ENCODE measurements at regions not wholly inside any gene's neighbourhood (a gene's known extent, or its start where the extent isn't known, plus 50 kb on each side); places are given as distances from the start of the nearest gene placed in this dataset.

DNA sequence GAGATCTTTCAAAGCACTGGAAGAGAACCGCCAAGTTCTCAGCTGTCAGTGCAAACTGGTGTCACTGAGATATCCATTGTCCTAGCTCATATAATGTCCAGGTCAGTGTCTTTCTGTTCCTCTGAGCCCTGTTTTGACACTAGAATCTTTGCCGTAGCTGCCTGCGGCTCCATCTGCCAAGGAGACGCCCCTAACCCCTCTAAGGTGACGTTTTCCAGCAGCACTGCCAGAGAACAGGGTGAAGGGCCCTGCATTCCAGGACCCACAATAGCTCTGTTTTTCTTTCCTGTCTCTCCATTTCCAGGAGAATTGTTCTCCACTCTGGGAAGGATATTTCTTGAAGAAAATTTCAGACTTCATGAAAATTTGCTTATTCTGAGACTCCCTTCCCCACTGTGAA, 181.7 kb upstream of the SLC39A10 start:
- Histone ChIP-seq H3K9me1 (replicated peaks; ENCODE audit: control insufficient read depth, extremely low read depth, insufficient read depth, low read length) (no peaks in the 10 kb centered on the region), H3K4me2 (ENCODE audit: insufficient read depth, low read length) (no peak overlapping the region), H3K27me3 (ENCODE audit: control insufficient read depth in 2 of 2, insufficient read depth in 2 of 2, low read length in 2 of 2) (no peaks in the 10 kb centered on the region), H3K79me2 (ENCODE audit: control insufficient read depth, insufficient read depth, low read length) (no peaks in the 10 kb centered on the region), H2AFZ (ENCODE audit: low read depth, low read length) (no peak overlapping the region), H4K20me1 (replicated peaks; ENCODE audit: control insufficient read depth, extremely low read depth, insufficient read depth, low read length) (no peaks in the 10 kb centered on the region), H3K36me3 (ENCODE audit: control insufficient read depth in 2 of 2, extremely low read depth in 1 of 2, insufficient read depth in 2 of 2, low read length in 2 of 2) (no peaks in the 10 kb centered on the region), H3K9ac (replicated peaks; ENCODE audit: extremely low read depth, insufficient read depth, low read length) (no peak overlapping the region), H3K4me1 (ENCODE audit: control insufficient read depth, extremely low read depth, insufficient read depth, low read length) (no peaks in the 10 kb centered on the region), H3K9me3 (replicated peaks; ENCODE audit: control insufficient read depth, insufficient read depth, low read length) (no peaks in the 10 kb centered on the region), H3K4me3 (replicated peaks in 1 of 3; ENCODE audit: insufficient read depth in 1 of 3, low read depth in 1 of 3, low read length in 3 of 3) (no peak overlapping the region), H3K27ac (ENCODE audit: insufficient read depth, low read depth, low read length) (no peak overlapping the region)
- intact Hi-C loops (cut with micrococcal nuclease): no loop called here
- DNase-seq (ENCODE audit: low read depth, low spot score) (no peak), FAIRE-seq (no peak)
- dilution Hi-C loops (cut with MboI; ENCODE audit: extremely low pct_ligation_motif_present, low sequenced_read_pairs): no loop called here
- BruUV-seq (replicated peaks): no TSS peak
- TF ChIP-seq, protein P1, sequence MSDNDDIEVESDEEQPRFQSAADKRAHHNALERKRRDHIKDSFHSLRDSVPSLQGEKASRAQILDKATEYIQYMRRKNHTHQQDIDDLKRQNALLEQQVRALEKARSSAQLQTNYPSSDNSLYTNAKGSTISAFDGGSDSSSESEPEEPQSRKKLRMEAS (IDR thresholded peaks at IDR 0.05; ENCODE audit: insufficient read depth, insufficient read length): no peak
- TF ChIP-seq FOS (IDR thresholded peaks at IDR 0.05; ENCODE audit: borderline replicate concordance, insufficient read depth, low read length) (no peak), POLR2A (IDR thresholded peaks at IDR 0.05; ENCODE audit: low read depth, low read length) (no peak), MYC (IDR thresholded peaks at IDR 0.05; ENCODE audit: low read depth, low read length) (no peak), POLR2AphosphoS5 (IDR thresholded peaks at IDR 0.05; ENCODE audit: insufficient read depth, low read depth, low read length) (no peak), GATA2 (IDR thresholded peaks at IDR 0.05; ENCODE audit: insufficient read depth, insufficient read length, low read depth, low read length) (no peak), EZH2 (IDR thresholded peaks at IDR 0.05; ENCODE audit: borderline replicate concordance, low read depth, low read length, severe bottlenecking) (no peak)
- TF ChIP-seq, protein P2, sequence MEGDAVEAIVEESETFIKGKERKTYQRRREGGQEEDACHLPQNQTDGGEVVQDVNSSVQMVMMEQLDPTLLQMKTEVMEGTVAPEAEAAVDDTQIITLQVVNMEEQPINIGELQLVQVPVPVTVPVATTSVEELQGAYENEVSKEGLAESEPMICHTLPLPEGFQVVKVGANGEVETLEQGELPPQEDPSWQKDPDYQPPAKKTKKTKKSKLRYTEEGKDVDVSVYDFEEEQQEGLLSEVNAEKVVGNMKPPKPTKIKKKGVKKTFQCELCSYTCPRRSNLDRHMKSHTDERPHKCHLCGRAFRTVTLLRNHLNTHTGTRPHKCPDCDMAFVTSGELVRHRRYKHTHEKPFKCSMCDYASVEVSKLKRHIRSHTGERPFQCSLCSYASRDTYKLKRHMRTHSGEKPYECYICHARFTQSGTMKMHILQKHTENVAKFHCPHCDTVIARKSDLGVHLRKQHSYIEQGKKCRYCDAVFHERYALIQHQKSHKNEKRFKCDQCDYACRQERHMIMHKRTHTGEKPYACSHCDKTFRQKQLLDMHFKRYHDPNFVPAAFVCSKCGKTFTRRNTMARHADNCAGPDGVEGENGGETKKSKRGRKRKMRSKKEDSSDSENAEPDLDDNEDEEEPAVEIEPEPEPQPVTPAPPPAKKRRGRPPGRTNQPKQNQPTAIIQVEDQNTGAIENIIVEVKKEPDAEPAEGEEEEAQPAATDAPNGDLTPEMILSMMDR (IDR thresholded peaks at IDR 0.05; ENCODE audit: extremely low read depth in 1 of 2, insufficient read depth in 1 of 2, low read depth in 1 of 2, low read length in 2 of 2): no peak
- POLR2A ChIA-PET: no interaction called here
- CTCF ChIA-PET: interaction anchor here (1.0 to 1.1 kb wide), 2 partner anchors 8 to 14 kb away, joined by 3 read pairs; no protein-coding TSS in a partner anchor

Measured in endothelial cell of umbilical vein (primary cell).